ENCODE measurements at regions not wholly inside any gene's neighbourhood (a gene's known extent, or its start where the extent isn't known, plus 50 kb on each side); places are given as distances from the start of the nearest gene placed in this dataset.

GRCh38 chr16:6576606-6577005, 756.0 kb upstream of the RBFOX1 start:
- no peak for TF ChIP-seq CTCF (IDR thresholded peaks at IDR 0.05)
- no peak for TF ChIP-seq POLR2A (IDR thresholded peaks at IDR 0.05)
